H1 (cell line): ENCODE measurements at regions not wholly inside any gene's neighbourhood (a gene's known extent, or its start where the extent isn't known, plus 50 kb on each side); places are given as distances from the start of the nearest gene placed in this dataset.

Experiments used
- CTCF ChIA-PET: fragments of 300-600 bp; sonication (Branson Sonifier 250); formaldehyde crosslinking; loops from one replicate; lab custom pipeline; 2021; ENCODE audit not compliant: partially characterized antibody; lab: Charles Lee
- POLR2A ChIA-PET: fragments of 300-600 bp; sonication (Branson Sonifier 250); formaldehyde crosslinking; loops from one replicate; lab custom pipeline; 2021; ENCODE audit warnings: inconsistent platforms; ENCODE audit not compliant: partially characterized antibody; lab: Charles Lee
- DNase-seq, 2 experiments: peaks; one replicate each; pipeline versions ENCODE4 v3.0.0 to v3.0.0-alpha.2; 2010 to 2022; ENCODE audit warnings: low spot score in 2 of 2, low read depth in 1 of 2, mixed read lengths in 1 of 2
- FAIRE-seq: peaks from 2 replicates; lab custom pipeline; 2011; peaks lifted over from hg19 to GRCh38; lab: Jason Lieb, UNC
- H2AFZ ChIP-seq: 2 replicates; pipeline ENCODE4 v1.8.1; 2012; ENCODE audit warnings: low read length, inconsistent platforms
- H2AK5ac ChIP-seq: 2 replicates; pipeline ENCODE4 v1.6.1; 2013; ENCODE audit warnings: low read depth, low read length
- H2BK120ac ChIP-seq: replicated peaks from 2 replicates; pipeline ENCODE3; 2013; ENCODE audit warnings: low read depth, low read length, inconsistent platforms
- H2BK12ac ChIP-seq: 2 replicates; pipeline ENCODE4 v1.6.1; 2013; ENCODE audit warnings: low read depth, low read length
- H2BK15ac ChIP-seq: 2 replicates; pipeline ENCODE4 v1.6.1; 2013; ENCODE audit warnings: low read length
- H2BK20ac ChIP-seq: 2 replicates; pipeline ENCODE4 v1.6.1; 2013; ENCODE audit warnings: low read length
- H2BK5ac ChIP-seq: 2 replicates; pipeline ENCODE4 v1.6.1; 2013; ENCODE audit warnings: low read depth, low read length
- H3K14ac ChIP-seq: 2 replicates; pipeline ENCODE4 v1.6.1; 2013; ENCODE audit warnings: inconsistent platforms; ENCODE audit not compliant: insufficient read length
- H3K18ac ChIP-seq: 2 replicates; pipeline ENCODE4 v1.6.1; 2013; ENCODE audit warnings: low read length; ENCODE audit errors: extremely low read depth
- H3K23ac ChIP-seq: 2 replicates; pipeline ENCODE4 v1.6.1; 2013; ENCODE audit warnings: inconsistent platforms; ENCODE audit not compliant: insufficient read length
- H3K23me2 ChIP-seq: 2 replicates; pipeline ENCODE4 v1.6.1; 2013; ENCODE audit warnings: low read depth, low read length
- H3K27ac ChIP-seq: 2 replicates; pipeline ENCODE4 v1.6.1; 2011; ENCODE audit warnings: low read depth, low read length, inconsistent platforms
- H3K27me3 ChIP-seq, 4 experiments: replicated peaks in 1 of 4; 1 replicate in 1 of 4; 2 replicates in 3 of 4; pipeline versions ENCODE4 v1.6.1 to v1.8.1; 2011 to 2013; ENCODE audit warnings: low read length in 3 of 4, mild to moderate bottlenecking in 3 of 4, inconsistent platforms in 2 of 4, mixed read lengths in 2 of 4, moderate library complexity in 1 of 4; ENCODE audit not compliant: control insufficient read depth in 3 of 4, insufficient read depth in 3 of 4; ENCODE audit errors: extremely low read depth in 1 of 4
- H3K36me3 ChIP-seq, 4 experiments: 2 replicates each; pipeline versions ENCODE4 v1.6.1 to v1.8.1; 2011 to 2013; ENCODE audit warnings: mild to moderate bottlenecking in 4 of 4, low read length in 3 of 4, moderate library complexity in 2 of 4, control low read depth in 1 of 4, inconsistent platforms in 1 of 4; ENCODE audit not compliant: insufficient read depth in 4 of 4, control insufficient read depth in 2 of 4
- H3K4ac ChIP-seq: replicated peaks from 2 replicates; pipeline ENCODE3; 2013; ENCODE audit warnings: low read length, low read depth, mixed read lengths, inconsistent platforms; ENCODE audit not compliant: insufficient read length
- H3K4me1 ChIP-seq, 4 experiments: replicated peaks in 1 of 4; 1 replicate in 1 of 4; 2 replicates in 3 of 4; pipeline versions ENCODE4 v1.6.1 to v1.8.1; 2011 to 2013; ENCODE audit warnings: low read length in 3 of 4, inconsistent platforms in 2 of 4, mixed read lengths in 1 of 4; ENCODE audit not compliant: insufficient read depth in 4 of 4, control insufficient read depth in 3 of 4
- H3K4me2 ChIP-seq, 2 experiments: 2 replicates each; pipeline versions ENCODE4 v1.6.1 to v1.8.1; 2011 to 2013; ENCODE audit warnings: low read depth in 2 of 2, low read length in 2 of 2, control low read depth in 1 of 2, inconsistent platforms in 1 of 2, mild to moderate bottlenecking in 1 of 2; ENCODE audit not compliant: insufficient read depth in 1 of 2
- H3K4me3 ChIP-seq, 4 experiments: fragments of 200-600, 300-600 bp in 1 of 4; sonication (generic), shearing (Covaris generic), sonication (Bioruptor Twin) in 1 of 4; 2 replicates each; pipeline versions ENCODE4 v1.5.1 to v1.8.1; 2011 to 2016; ENCODE audit warnings: low read length in 4 of 4, low read depth in 3 of 4, control low read depth in 2 of 4, inconsistent platforms in 2 of 4, mild to moderate bottlenecking in 2 of 4, mixed read lengths in 1 of 4, moderate library complexity in 1 of 4; ENCODE audit not compliant: insufficient read depth in 2 of 4; ENCODE audit errors: extremely low read depth in 1 of 4
- H3K56ac ChIP-seq: replicated peaks from 2 replicates; pipeline ENCODE3; 2013; ENCODE audit warnings: low read depth, mild to moderate bottlenecking, mixed read lengths, low read length, inconsistent platforms; ENCODE audit not compliant: insufficient read length
- H3K79me1 ChIP-seq: 2 replicates; pipeline ENCODE4 v1.6.1; 2013; ENCODE audit warnings: low read depth, low read length, control low read depth
- H3K79me2 ChIP-seq, 2 experiments: 2 replicates each; pipeline versions ENCODE4 v1.6.1 to v1.8.1; 2012 to 2013; ENCODE audit warnings: low read length in 2 of 2, mild to moderate bottlenecking in 2 of 2, inconsistent platforms in 1 of 2; ENCODE audit not compliant: insufficient read depth in 2 of 2, control insufficient read depth in 1 of 2
- H3K9ac ChIP-seq, 4 experiments: replicated peaks in 1 of 4; 1 replicate in 1 of 4; 2 replicates in 3 of 4; pipeline versions ENCODE4 v1.6.1 to v1.8.1; 2011 to 2013; ENCODE audit warnings: low read depth in 3 of 4, low read length in 3 of 4, control low read depth in 2 of 4, mild to moderate bottlenecking in 2 of 4, moderate library complexity in 2 of 4, inconsistent platforms in 1 of 4; ENCODE audit errors: extremely low read depth in 1 of 4
- H3K9me3 ChIP-seq, 2 experiments: 2 replicates each; pipeline versions ENCODE4 v1.6.1 to v1.8.1; 2012 to 2013; ENCODE audit warnings: mild to moderate bottlenecking in 2 of 2, moderate library complexity in 2 of 2, control low read depth in 1 of 2, inconsistent platforms in 1 of 2, low read depth in 1 of 2, low read length in 1 of 2, mixed read lengths in 1 of 2; ENCODE audit not compliant: insufficient read depth in 2 of 2
- H4K20me1 ChIP-seq, 2 experiments: replicated peaks in 1 of 2; 2 replicates each; pipeline versions ENCODE3 to v1.8.1; 2011 to 2013; ENCODE audit warnings: inconsistent platforms in 2 of 2, low read length in 2 of 2, mild to moderate bottlenecking in 1 of 2; ENCODE audit not compliant: insufficient read depth in 2 of 2, control insufficient read depth in 1 of 2
- H4K5ac ChIP-seq: 2 replicates; pipeline ENCODE4 v1.6.1; 2013; ENCODE audit warnings: low read length, low read depth, mixed read lengths, inconsistent platforms; ENCODE audit not compliant: insufficient read length
- H4K8ac ChIP-seq: 2 replicates; pipeline ENCODE4 v1.8.0; 2013; ENCODE audit warnings: mild to moderate bottlenecking, moderate library complexity, low read length, inconsistent platforms; ENCODE audit not compliant: insufficient read depth; ENCODE audit errors: extremely low read depth
- H4K91ac ChIP-seq: replicated peaks from 2 replicates; pipeline ENCODE3; 2013; ENCODE audit warnings: low read length, mixed read lengths, inconsistent platforms; ENCODE audit not compliant: insufficient read length
- ASH2L ChIP-seq: fragments of 200-600, 300-600 bp; sonication (generic); IDR thresholded peaks from one replicate; pipeline ENCODE4 v1.7.1; 2017; ENCODE audit warnings: low read length
- BCL11A ChIP-seq, 2 experiments: IDR thresholded peaks; one replicate each; pipeline ENCODE4 v1.6.1; 2011; ENCODE audit warnings: low read depth in 2 of 2, low read length in 2 of 2, mild to moderate bottlenecking in 2 of 2
- CHD2 ChIP-seq: IDR thresholded peaks from 2 replicates; pipeline ENCODE4 v1.6.1; 2012; ENCODE audit warnings: low read length, improper control_type of control experiment
- CREB1 ChIP-seq: IDR thresholded peaks from 2 replicates; pipeline ENCODE4 v1.6.1; 2012; ENCODE audit warnings: inconsistent platforms
- CTBP2 ChIP-seq: IDR thresholded peaks from 2 replicates; pipeline ENCODE4 v1.7.0; 2011; ENCODE audit warnings: borderline replicate concordance, mild to moderate bottlenecking, moderate library complexity, mixed read lengths, low read length; ENCODE audit not compliant: insufficient read depth, insufficient read length
- EZH2 ChIP-seq: fragments of 200-600 bp; sonication (generic); IDR thresholded peaks from 2 replicates; pipeline ENCODE4 v1.7.1; 2012; ENCODE audit warnings: low read depth, mild to moderate bottlenecking, moderate library complexity, low read length, inconsistent platforms; ENCODE audit not compliant: severe bottlenecking
- HDAC6 ChIP-seq: IDR thresholded peaks from one replicate; pipeline ENCODE4 v1.7.1; 2012; ENCODE audit warnings: low read depth, mild to moderate bottlenecking, inconsistent platforms, low read length, moderate library complexity
- KDM5A ChIP-seq: fragments of 200-600 bp; IDR thresholded peaks from 2 replicates; pipeline ENCODE4 v1.7.1; 2012; ENCODE audit warnings: mild to moderate bottlenecking, low read length, inconsistent platforms, mixed read lengths
- NANOG ChIP-seq: IDR thresholded peaks from 2 replicates; pipeline ENCODE4 v1.6.1; 2011; ENCODE audit warnings: low read length, low read depth, mild to moderate bottlenecking, inconsistent platforms; ENCODE audit not compliant: insufficient read depth, poor library complexity, severe bottlenecking
- PHF8 ChIP-seq: fragments of 200-600 bp; sonication (generic); conservative IDR thresholded peaks from 2 replicates; pipeline ENCODE4 v1.7.1; 2012; ENCODE audit warnings: low read depth, mild to moderate bottlenecking, inconsistent platforms, low read length, moderate library complexity
- POLR2AphosphoS5 ChIP-seq: IDR thresholded peaks from 2 replicates; pipeline ENCODE4 v1.6.1; 2011; ENCODE audit warnings: low read depth, low read length
- RAD21 ChIP-seq, 2 experiments: IDR thresholded peaks in 1 of 2; conservative IDR thresholded peaks in 1 of 2; 2 replicates each; pipeline ENCODE4 v1.6.1; 2011; ENCODE audit warnings: low read depth in 2 of 2, low read length in 2 of 2, improper control_type of control experiment in 1 of 2, inconsistent platforms in 1 of 2, mild to moderate bottlenecking in 1 of 2, moderate library complexity in 1 of 2
- SRF ChIP-seq: IDR thresholded peaks from 2 replicates; pipeline ENCODE4 v1.6.1; 2011; ENCODE audit warnings: mild to moderate bottlenecking, low read depth, low read length, moderate library complexity
- ZNF274 ChIP-seq: IDR thresholded peaks from 2 replicates; pipeline ENCODE4 v1.7.0; 2012; ENCODE audit warnings: low read length, borderline replicate concordance; ENCODE audit errors: extremely low read depth
- WGBS, 2 experiments: shearing (Covaris generic) in 1 of 2; methylation state at CpG; one replicate each; pipeline versions ENCODE4 v1.1.6 to v1.1.7; 2013 to 2015; ENCODE audit warnings: low lambda C conversion rate in 2 of 2, mixed read lengths in 2 of 2, inconsistent platforms in 1 of 2, low coverage in 1 of 2, missing lambda C conversion rate in 1 of 2; ENCODE audit not compliant: insufficient replicate concordance in 2 of 2, insufficient coverage in 1 of 2, insufficient read length in 1 of 2; ENCODE audit errors: extremely low coverage in 1 of 2, missing lambda C conversion rate in 1 of 2; 5-methylcytosine and 5-hydroxymethylcytosine counted together

GRCh38 chr2:19086231-19086651 is 272.2 kb downstream of the OSR1 start:
- Histone ChIP-seq H3K14ac (no peak overlapping the region), H3K56ac (no peak overlapping the region), H3K9ac (no peak overlapping the region), H3K23me2 (no peaks in the 10 kb centered on the region), H2BK120ac (peak overlapping the region; percentile 75), H3K23ac (no peak overlapping the region), H3K4me3 (peak overlapping the region in 1 of 4 experiments; percentile 27; a peak in 1 of 8 replicates), H3K18ac (no peak overlapping the region; the same call in 1 of the 2 replicates), H2AK5ac (no peak overlapping the region), H3K36me3 (no peaks in the 10 kb centered on the region), H4K20me1 (no peaks in the 10 kb centered on the region), H3K27me3 (no peaks in the 10 kb centered on the region), H2BK20ac (peak overlapping the region; percentile 23; the same call in 1 of the 2 replicates), H3K4me2 (peak overlapping the region; percentile 7 to 48; a peak in 2 of 4 replicates), H2BK15ac (no peak overlapping the region), H3K79me1 (no peaks in the 10 kb centered on the region), H3K79me2 (no peaks in the 10 kb centered on the region), H3K9me3 (no peaks in the 10 kb centered on the region; a peak in 2 of 4 replicates), H4K91ac (peak overlapping the region; percentile 61), H4K8ac (no peak overlapping the region), H2AFZ (no peak overlapping the region), H4K5ac (peak overlapping the region; percentile 12), H2BK5ac (no peak overlapping the region; the same call in 1 of the 2 replicates), H2BK12ac (no peak overlapping the region), H3K27ac (peak overlapping the region; percentile 55; the same call in 1 of the 2 replicates), H3K4ac (no peak overlapping the region), H3K4me1 (peaks cover 2 to 7% (median 4%) of the 10 kb centered on the region in 4 experiments; a peak in 6 of 7 replicates)
- ChIA-PET CTCF (interaction anchor here (0.6 kb wide), 1 partner anchor 18 kb away, joined by 3 read pairs; no protein-coding TSS in a partner anchor), POLR2A (interaction anchor here (1.2 kb wide), 1 partner anchor 12 kb away, joined by 3 read pairs; no protein-coding TSS in a partner anchor)
- peak; percentile 89 for FAIRE-seq
- 8% methylated on average over 3 of the region's 3 CpGs; no CpG with 5 or more reads in 1 of the 2 experiments for WGBS, 2 experiments
- DNase-seq: no peak
- TF ChIP-seq CTBP2 (no peak), NANOG (peak; percentile 94), SRF (no peak), PHF8 (no peak), RAD21 (IDR thresholded peaks at IDR 0.05 in 1 of 2, conservative IDR thresholded peaks at IDR 0.05 in 1 of 2; ENCODE audit: low read depth in 2 of 2, low read length in 2 of 2) (no peak; a peak in 1 of 4 replicates), HDAC6 (no peak), ASH2L (no peak), EZH2 (no peak), CREB1 (no peak), BCL11A (IDR thresholded peaks at IDR 0.05; ENCODE audit: low read depth in 2 of 2, low read length in 2 of 2) (peak; percentile 11 to 16), ZNF274 (no peak), CHD2 (no peak), POLR2AphosphoS5 (no peak), KDM5A (no peak)
